Omental fat pad (tissue), 3 donors: ENCODE measurements at regions not wholly inside any gene's neighbourhood (a gene's known extent, or its start where the extent isn't known, plus 50 kb on each side); places are given as distances from the start of the nearest gene placed in this dataset.

Experiments used
- ATAC-seq: fragments of 150-250 bp; one replicate; pipeline ENCODE4 v1.9.1; 2016; ENCODE audit warnings: mild to moderate bottlenecking, moderate library complexity; ENCODE audit not compliant: low FRiP score
- DNase-seq: peaks from one replicate; pipeline ENCODE4 v3.0.0-alpha.2; 2019; ENCODE audit warnings: low spot score
- CTCF ChIP-seq, 3 donors: fragments of 450-650 bp; IDR thresholded peaks; one replicate each; pipeline ENCODE4 v1.5.1; 2016 to 2017; ENCODE audit warnings: antibody characterized with exemption in 3 of 3, mild to moderate bottlenecking in 3 of 3, moderate library complexity in 2 of 3

DNA sequence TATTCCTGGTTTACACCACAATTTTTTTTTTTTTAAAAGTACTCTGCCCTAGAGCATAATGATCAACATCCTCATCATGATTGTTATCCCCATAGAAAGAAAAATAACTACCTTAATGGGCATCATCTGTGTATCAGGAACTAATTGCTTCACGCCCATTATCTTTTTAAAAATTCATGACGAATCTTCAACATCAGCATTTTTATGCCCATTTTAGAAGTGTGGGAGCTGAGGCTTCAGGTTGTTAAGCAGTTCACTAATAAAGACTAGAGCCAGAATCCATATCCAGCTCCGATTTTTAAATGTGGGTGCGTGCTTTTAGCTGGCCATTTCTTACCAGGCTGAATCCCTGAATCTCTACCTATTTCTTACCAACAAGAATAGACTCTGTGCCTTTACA lies 92.9 kb upstream of the KCNA4 start:
- DNase-seq (no peak), ATAC-seq (no peak)
- TF ChIP-seq CTCF (IDR thresholded peaks at IDR 0.05) = no peak

- TF ChIP-seq CTCF (IDR thresholded peaks at IDR 0.05) = no peak
- no peak for ATAC-seq
Measured at GRCh38 chr11:30110691-30111090, 93.9 kb upstream of the KCNA4 start.

GRCh38 chr11:30111786-30112185 lies 95.0 kb upstream of the KCNA4 start:
- DNase-seq (no peak), ATAC-seq (no peak)
- no peak for TF ChIP-seq CTCF (IDR thresholded peaks at IDR 0.05)

More at GRCh38 chr11:30110691-30111090, 93.9 kb upstream of the KCNA4 start:
- DNase-seq = no peak

DNA sequence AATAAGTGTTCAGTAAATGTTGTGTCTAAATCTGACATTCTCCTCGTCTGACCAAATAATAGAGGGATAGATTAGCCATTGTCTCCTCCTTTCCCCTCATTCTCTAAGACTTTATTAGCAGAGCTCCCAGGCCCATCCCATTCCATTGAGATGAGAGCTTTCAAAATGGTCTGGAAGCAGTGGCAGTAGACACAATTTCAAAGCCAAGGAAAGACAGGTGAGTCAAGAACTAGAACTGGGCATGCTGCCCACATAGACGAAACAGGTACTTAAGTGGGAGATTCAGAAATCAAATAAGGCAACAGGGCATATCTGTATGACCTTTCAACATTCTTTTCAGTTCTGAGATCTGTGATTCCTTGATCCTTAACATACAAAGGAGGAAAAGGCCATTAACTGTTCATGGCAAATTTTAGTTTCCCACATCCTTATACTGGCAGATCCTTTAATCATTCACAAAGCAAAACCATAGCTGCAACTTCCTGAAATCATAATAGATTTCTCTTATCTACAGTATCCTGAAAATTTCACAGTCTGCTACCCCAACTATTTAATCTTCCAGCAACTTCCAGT lies 96.6 kb upstream of the KCNA4 start:
- TF ChIP-seq CTCF (IDR thresholded peaks at IDR 0.05) = no peak
- ATAC-seq = no peak
- no peak for DNase-seq

- no peak for ATAC-seq
- TF ChIP-seq CTCF (IDR thresholded peaks at IDR 0.05) = no peak
- DNase-seq = no peak
Measured at GRCh38 chr11:30116512-30116911, 99.7 kb upstream of the KCNA4 start.

GRCh38 chr11:30120045-30120589 lies 103.3 kb upstream of the KCNA4 start:
- TF ChIP-seq CTCF (IDR thresholded peaks at IDR 0.05) = no peak
- ATAC-seq (no peak), DNase-seq (no peak)

- ATAC-seq = peak; percentile 83
- no peak for DNase-seq
- no peak for TF ChIP-seq CTCF (IDR thresholded peaks at IDR 0.05)
Measured at GRCh38 chr11:30125456-30125855, 105.4 kb upstream of the FSHB start.
